HEK293T (cell line): ENCODE measurements at regions not wholly inside any gene's neighbourhood (a gene's known extent, or its start where the extent isn't known, plus 50 kb on each side); places are given as distances from the start of the nearest gene placed in this dataset.

Experiments
- ELF4 ChIP-seq: fragments of 450-650 bp; IDR thresholded peaks from 2 replicates; pipeline ENCODE4 v1.6.1; 2017; ENCODE audit warnings: antibody characterized with exemption
- L3MBTL2 ChIP-seq: fragments of 450-650 bp; conservative IDR thresholded peaks from 2 replicates; pipeline ENCODE4 v1.6.1; 2016; ENCODE audit warnings: mild to moderate bottlenecking
- SP1 ChIP-seq: fragments of 450-650 bp; IDR thresholded peaks from 2 replicates; pipeline ENCODE4 v1.6.1; 2017

DNA sequence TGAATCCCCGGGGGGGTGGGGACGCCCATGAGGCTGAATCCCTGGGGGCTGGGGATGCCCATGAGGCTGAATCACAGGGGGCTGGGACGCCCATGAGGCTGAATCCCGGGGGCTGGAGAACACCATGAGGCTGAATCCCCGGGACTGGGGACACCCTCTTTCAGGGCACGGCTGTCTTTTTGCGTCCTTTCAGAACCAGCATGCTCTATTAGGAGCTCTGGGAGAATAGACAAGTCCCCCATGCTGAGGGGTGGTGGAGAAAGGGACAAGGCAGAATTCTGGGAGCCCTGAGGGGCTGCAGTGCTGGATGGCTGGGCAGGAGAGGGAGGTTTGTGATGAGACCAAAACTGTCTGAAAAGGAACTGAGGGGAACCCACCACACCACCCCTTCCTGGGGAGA, 257.3 kb upstream of the TCERG1L start:
- TF ChIP-seq SP1 (no peak), L3MBTL2 (no peak), ELF4 (no peak)
